Activated CD4-positive, alpha-beta T cell treated with anti-CD3 and anti-CD28 coated beads, Interleukin-2, amount 50 U/mL, for 48 hours (primary cell): ENCODE measurements at regions not wholly inside any gene's neighbourhood (a gene's known extent, or its start where the extent isn't known, plus 50 kb on each side); places are given as distances from the start of the nearest gene placed in this dataset.

Experiments
- DNase-seq, 2 experiments: peaks; one replicate each; pipeline ENCODE4 v3.0.0-alpha.2; 2020

DNA sequence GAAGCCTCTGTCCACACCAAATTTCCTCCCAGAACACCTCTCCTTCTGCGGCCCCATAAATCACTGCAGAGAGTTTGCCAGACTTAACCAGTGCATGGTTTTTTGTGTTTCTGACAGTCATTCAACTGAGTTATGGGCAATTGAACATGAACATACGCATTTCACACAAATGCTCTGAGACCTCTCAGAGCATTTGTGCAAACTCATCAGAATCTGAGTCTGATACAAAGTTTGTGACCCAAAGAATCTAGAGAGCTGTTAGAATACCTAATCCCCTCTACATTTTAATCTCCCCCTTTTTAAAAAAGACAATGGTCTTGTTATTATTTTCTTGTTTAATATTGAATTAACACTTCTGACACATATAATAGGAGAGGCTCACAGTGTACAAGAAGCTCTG, 416.9 kb upstream of the SMARCA2 start:
- DNase-seq, result no peak

DNA sequence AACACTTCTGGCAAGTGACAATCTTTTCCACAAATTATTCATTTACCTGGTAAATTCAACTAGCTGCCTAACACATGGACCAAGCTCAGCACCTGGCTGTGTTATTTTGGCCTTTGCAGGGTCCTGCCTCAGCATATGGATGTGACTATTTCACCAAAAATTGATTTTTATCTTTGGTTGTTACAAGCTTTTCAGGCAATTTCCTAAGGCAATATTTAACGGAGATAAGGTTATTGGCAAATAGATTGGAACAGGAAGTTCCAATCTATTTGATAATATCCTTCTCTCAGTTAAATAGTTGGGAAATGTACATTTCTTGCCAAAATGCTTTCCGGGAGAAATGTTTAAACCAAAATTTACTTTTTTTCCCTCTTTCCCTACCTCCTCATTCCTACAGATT, 415.2 kb upstream of the SMARCA2 start:
- no peak for DNase-seq

DNA sequence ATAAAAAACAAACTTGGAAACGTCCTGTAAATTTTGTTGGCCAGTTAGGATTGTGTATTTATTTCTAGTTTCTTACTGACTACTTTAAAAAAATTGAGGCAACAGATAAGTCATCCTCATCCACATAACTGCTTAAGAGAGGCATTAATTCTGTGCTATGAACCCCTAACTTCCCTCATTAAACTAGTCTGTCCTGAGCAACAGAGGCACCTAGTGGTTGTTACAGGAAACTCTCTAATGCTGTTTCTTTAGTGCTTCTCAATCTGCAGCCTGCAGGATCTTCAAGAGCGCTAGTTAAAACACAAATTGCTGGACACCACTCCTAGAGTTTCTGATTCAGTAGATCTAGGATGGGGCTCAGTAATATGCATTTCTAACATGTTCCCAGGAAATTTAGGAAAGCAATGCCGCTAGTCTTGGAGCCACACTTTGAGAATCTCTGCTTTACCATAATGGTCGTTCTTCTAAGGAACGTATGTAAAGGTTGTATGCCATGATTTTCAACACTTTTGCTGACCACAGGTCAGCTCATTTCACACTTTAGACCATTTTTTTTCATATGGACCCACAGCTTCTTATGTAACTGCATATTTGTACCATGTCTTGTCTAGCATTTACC, 410.1 kb upstream of the SMARCA2 start:
- DNase-seq, result no peak

GRCh38 chr9:1606253-1606652, 408.9 kb upstream of the SMARCA2 start:
- DNase-seq, result no peak

DNA sequence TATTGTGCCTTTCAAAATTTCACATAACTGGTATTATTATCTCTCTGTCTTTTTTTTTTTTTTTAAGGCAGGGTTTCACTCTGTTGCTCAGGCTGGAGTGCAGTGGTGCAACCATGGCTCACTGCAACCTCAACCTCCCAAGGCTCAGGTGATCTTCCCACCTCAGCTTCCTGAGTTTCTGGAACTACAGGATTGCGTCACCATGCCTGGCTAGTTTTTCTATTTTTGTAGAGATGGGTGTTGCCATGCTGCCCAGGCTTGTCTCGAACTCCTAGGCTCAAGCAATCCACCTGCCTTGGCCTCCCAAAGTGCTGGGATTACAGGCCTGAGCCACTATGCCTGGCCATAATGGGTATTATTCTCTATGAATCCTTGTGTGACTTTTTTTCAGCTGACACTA, 402.3 kb upstream of the SMARCA2 start:
- no peak for DNase-seq

DNA sequence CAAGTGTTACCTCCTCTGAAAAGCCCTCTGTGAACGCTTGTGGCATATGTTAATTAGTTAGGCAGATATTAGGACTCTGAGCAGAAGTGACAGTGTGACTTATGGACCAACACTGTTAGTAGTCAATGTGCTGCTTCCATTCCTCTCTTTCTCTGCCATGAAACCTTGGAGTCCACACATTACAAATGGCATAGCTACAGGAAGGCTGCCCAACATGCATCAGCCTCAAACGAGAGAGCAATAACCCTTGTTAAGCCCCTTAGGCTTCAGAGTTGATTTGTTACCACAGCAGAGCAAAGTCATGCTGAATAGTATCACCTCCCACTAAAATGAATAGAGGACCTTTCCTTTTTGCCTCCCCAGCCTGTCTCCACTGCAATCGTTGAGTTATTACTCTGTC, 397.7 kb upstream of the SMARCA2 start:
- no peak for DNase-seq

GRCh38 chr9:1619915-1620710, 395.0 kb upstream of the SMARCA2 start:
- DNase-seq, result no peak

DNA sequence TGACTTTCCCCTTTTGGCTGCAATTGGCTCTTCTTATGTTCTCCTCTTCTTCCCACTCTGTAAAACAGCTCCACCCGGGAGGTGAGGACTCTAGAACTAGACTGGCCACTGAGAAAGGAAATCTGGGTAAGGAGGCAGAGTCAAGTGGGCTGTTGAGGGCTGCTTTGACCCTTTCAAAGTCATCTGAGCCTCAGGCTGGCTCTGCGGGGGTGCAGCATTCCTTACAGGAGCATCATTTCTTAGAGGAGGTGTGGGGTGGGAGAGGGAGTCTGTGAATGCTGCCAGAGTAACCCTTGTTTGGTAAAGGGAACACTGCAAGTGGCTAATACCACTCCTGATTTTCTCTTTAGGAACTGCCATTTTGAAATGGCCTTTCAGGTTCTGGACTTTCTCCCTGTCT, 377.7 kb upstream of the SMARCA2 start:
- no peak for DNase-seq

DNA sequence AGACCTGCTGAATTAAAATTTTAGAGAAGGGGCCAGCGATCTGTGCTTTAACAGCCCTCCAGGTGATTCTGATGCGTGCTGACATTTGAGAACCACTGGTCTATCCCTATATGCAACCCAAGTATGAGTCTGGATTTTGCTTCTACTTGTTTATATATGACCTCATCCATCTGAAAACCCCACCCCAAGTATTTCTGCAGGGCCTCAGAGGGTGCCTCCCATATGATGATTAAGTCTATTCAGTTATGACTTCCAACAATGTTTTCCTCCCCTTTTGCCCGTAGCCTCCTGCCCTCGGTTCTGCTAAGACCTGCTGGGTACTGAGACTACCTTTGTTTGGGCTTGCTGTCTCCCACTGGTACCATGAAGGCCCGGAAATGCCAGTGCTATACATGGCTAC, 376.0 kb upstream of the SMARCA2 start:
- DNase-seq, result no peak

DNA sequence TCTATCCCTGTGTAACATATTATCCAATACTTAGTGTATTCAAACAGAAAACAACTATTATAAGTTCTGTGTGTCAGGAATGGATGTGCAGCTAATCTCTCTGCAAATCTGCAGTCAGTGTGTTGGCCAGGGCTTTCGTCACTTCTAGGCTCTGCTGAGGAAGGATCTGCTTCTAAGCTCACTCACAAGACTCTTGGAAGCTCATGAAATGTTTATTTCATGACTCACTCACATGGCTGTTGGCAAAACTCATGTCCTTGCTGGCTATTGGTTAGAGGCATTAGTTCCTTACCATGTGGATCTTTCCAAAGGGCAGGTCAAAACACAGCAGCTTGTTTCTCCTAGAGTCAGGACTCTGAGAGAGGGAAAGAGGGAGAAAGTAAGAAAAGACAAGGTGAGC, 367.4 kb upstream of the SMARCA2 start:
- DNase-seq, result no peak

DNA sequence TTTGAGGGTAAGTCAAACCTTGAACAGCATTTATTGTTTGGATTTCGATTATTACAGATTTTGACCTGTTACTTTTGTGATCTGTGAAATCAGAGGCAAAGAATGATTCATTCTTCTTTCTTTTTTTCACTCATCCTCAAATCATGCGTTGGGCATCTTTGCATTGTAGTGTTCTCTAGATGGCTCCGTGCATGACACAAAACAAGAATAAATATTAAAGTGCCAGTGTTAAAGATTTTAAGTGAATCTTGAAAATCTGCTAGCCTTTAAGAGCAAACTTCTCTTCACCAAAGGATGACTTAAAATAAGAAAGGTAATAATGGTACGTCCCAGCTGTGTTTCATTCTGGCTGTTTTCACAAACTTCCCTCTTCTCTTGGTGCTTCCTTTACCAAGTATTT, 361.9 kb upstream of the SMARCA2 start:
- DNase-seq, result no peak

- DNase-seq, result no peak
Observed at GRCh38 chr9:1658661-1659362, 356.3 kb upstream of the SMARCA2 start.

GRCh38 chr9:1659363-1659690, 355.8 kb upstream of the SMARCA2 start:
- DNase-seq, result no peak

DNA sequence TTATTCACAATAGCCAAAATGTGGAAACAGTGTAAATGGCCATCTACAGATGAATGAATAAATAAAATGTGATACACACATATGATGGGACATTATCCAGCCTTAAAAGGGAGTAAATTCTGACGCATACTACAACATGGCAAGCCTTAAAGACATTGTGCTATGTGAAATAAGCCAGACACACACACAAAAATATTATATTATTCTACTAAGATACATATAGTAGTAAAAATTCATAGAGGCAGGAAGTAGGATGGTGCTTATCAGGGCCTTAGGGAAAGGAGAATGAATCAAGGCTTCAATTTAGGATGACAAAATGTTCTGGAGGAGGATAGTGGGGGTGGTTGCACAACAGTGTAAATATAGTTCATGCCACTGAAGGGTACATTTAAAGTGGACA, 346.7 kb upstream of the SMARCA2 start:
- no peak for DNase-seq

- DNase-seq, result no peak
Observed at GRCh38 chr9:1673300-1673699, 341.8 kb upstream of the SMARCA2 start.

- no peak for DNase-seq
Observed at GRCh38 chr9:1676771-1677170, 338.4 kb upstream of the SMARCA2 start.

GRCh38 chr9:1683951-1684350, 331.2 kb upstream of the SMARCA2 start:
- DNase-seq, result no peak

- DNase-seq, result no peak
Observed at GRCh38 chr9:1698991-1699390, 316.2 kb upstream of the SMARCA2 start.

GRCh38 chr9:1701113-1701512, 314.0 kb upstream of the SMARCA2 start:
- no peak for DNase-seq

DNA sequence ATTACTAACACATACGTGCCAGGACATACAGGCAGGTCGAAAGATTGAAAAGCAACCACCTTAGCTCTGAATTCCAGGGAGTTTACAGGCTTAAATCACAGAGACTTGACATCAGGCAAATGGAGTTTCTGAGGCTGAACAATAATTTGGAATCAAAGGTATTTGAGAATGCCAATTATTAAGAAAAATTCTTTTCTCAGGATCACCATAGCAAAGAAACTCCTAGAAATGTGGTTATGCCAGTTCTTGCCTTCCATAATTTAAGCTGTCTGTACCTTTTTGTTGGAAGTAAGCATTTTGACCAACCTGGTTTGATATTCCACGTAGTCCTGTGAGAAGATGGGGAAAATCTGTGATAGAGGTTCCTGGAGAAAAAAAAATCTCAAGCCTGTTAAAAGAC, 312.4 kb upstream of the SMARCA2 start:
- DNase-seq, result no peak

- DNase-seq, result no peak
Observed at GRCh38 chr9:1707291-1707690, 307.9 kb upstream of the SMARCA2 start.

GRCh38 chr9:1708219-1708618, 306.9 kb upstream of the SMARCA2 start:
- DNase-seq, result no peak

GRCh38 chr9:1709347-1709746, 305.8 kb upstream of the SMARCA2 start:
- no peak for DNase-seq

- DNase-seq, result no peak
Observed at GRCh38 chr9:1712861-1713450, 302.2 kb upstream of the SMARCA2 start.
